Breast epithelium (tissue), 4 donors: ENCODE measurements at regions not wholly inside any gene's neighbourhood (a gene's known extent, or its start where the extent isn't known, plus 50 kb on each side); places are given as distances from the start of the nearest gene placed in this dataset.

Experiments
- DNase-seq, 2 donors: peaks; one replicate each; pipeline ENCODE4 v3.0.0-alpha.2; 2019; ENCODE audit warnings: low spot score in 2 of 2
- H3K27ac ChIP-seq, 2 donors: fragments of 200-600 bp; sonication (generic) in 1 of 2; one replicate each; pipeline ENCODE4 v1.5.1; 2016 to 2019; ENCODE audit warnings: mild to moderate bottlenecking in 1 of 2
- H3K27me3 ChIP-seq, 2 donors: fragments of 200-600 bp; sonication (generic) in 1 of 2; one replicate each; pipeline versions ENCODE4 v1.5.1 to v1.6.0; 2017 to 2019; ENCODE audit warnings: control low read depth in 1 of 2, mild to moderate bottlenecking in 1 of 2
- H3K36me3 ChIP-seq: fragments of 200-600 bp; one replicate; pipeline ENCODE4 v1.5.1; 2019
- H3K4me1 ChIP-seq, 2 donors: fragments of 200-600 bp; sonication (generic); one replicate each; pipeline ENCODE4 v1.5.1; 2016 to 2019; ENCODE audit warnings: control low read depth in 1 of 2
- H3K4me3 ChIP-seq, 3 donors: fragments of 200-600 bp; sonication (generic); 1 replicate in 2 of 3; 2 replicates in 1 of 3; pipeline ENCODE4 v1.5.1; 2016 to 2019; ENCODE audit warnings: mild to moderate bottlenecking in 3 of 3, moderate library complexity in 2 of 3
- H3K9me3 ChIP-seq, 2 donors: fragments of 200-600 bp; sonication (generic) in 1 of 2; one replicate each; pipeline ENCODE4 v1.5.1; 2016 to 2019; ENCODE audit warnings: control low read depth in 1 of 2
- CTCF ChIP-seq, 3 donors: fragments of 450-650 bp; IDR thresholded peaks; one replicate each; pipeline ENCODE4 v1.5.1; 2016 to 2017; ENCODE audit warnings: antibody characterized with exemption in 3 of 3, mild to moderate bottlenecking in 3 of 3, moderate library complexity in 3 of 3
- POLR2A ChIP-seq: fragments of 450-650 bp; IDR thresholded peaks from one replicate; pipeline ENCODE4 v1.6.1; 2016; ENCODE audit warnings: antibody characterized with exemption, mild to moderate bottlenecking, moderate library complexity
- POLR2AphosphoS5 ChIP-seq, 3 donors: sonication (generic); formaldehyde crosslinking; IDR thresholded peaks; one replicate each; pipeline ENCODE4 v1.6.1; 2017; ENCODE audit warnings: antibody characterized with exemption in 3 of 3
- intact Hi-C: fragments of 100-400 bp; cut with DNase I; formaldehyde crosslinking; loops from one replicate; pipeline ENCODE4 v1.15.1; 2023; ENCODE audit warnings: low total_unique reads

DNA sequence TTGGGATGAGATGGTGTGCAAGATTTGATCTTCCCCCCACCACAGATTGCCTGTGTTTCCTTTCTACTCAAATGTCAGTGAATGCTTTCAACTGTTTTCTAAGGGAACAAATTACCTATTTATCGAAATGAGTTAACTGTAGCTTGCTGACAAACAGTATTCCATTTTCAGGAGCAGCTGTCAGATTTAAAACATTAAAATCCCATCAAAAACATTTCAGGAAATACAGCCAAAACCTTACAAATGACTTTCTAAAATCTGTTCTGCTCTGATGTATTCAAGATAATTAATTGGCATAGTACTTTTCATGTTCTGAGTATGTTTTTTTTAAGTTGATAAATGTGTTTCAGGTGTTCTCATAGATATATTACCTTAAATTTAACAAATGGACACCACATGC is 158.0 kb upstream of the DMRTA1 start:
- no peaks in the 10 kb centered on the region for H3K4me1 ChIP-seq
- H3K4me3 ChIP-seq = no peak overlapping the region
- no peaks in the 10 kb centered on the region for H3K27me3 ChIP-seq
- no peak for DNase-seq
- peaks cover 0 to 1% of the 10 kb centered on the region in 2 donors for H3K9me3 ChIP-seq
- intact Hi-C loops = no loop called here
- TF ChIP-seq CTCF (IDR thresholded peaks at IDR 0.05) (no peak), POLR2AphosphoS5 (IDR thresholded peaks at IDR 0.05) (no peak), POLR2A (no peak)
- H3K27ac ChIP-seq = no peak overlapping the region
- H3K36me3 ChIP-seq = no peaks in the 10 kb centered on the region

DNA sequence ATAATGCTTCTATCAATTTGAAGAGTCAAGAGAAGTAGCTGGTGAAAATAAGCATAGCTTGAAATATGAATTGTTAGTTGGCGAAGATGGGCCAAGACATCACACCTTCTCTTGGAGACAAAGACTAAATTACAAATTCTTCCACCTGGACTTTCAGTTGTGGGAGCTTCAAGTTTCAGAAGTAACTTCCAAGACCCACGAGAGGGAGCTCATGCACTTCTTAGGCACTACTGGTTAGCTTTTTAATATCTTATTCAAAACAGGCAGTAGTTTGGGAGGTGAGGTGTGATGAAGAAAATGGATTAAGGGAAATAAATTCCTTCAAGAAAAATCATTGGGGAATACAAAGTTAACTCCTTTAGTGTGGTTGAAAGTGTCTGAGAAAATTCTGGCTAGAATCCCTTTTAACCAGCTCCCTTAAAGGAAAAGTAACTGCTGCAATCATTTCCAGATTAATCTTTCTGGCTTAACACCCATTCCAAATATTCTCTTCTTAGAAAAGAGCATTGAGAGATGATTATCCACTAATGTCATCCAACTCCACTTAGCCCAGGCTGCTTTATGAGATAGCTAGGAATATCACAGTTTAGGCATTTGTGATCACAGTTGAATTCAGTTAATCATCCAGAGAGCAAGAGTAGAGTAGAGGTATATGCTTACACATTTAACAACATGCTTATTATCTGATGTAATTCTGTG is 139.5 kb upstream of the DMRTA1 start:
- intact Hi-C loops = loop anchor here (10.0 kb wide), 1 partner anchor 632 kb away; no protein-coding TSS in a partner anchor
- DNase-seq = no peak
- TF ChIP-seq CTCF (IDR thresholded peaks at IDR 0.05) (peak in 2 of 3 donors; percentile 37 to 44), POLR2AphosphoS5 (IDR thresholded peaks at IDR 0.05) (no peak), POLR2A (no peak)
- no peaks in the 10 kb centered on the region for H3K4me1 ChIP-seq
- no peaks in the 10 kb centered on the region for H3K36me3 ChIP-seq
- H3K9me3 ChIP-seq = no peaks in the 10 kb centered on the region
- no peaks in the 10 kb centered on the region for H3K27me3 ChIP-seq
- H3K27ac ChIP-seq = no peak overlapping the region
- no peak overlapping the region for H3K4me3 ChIP-seq

DNA sequence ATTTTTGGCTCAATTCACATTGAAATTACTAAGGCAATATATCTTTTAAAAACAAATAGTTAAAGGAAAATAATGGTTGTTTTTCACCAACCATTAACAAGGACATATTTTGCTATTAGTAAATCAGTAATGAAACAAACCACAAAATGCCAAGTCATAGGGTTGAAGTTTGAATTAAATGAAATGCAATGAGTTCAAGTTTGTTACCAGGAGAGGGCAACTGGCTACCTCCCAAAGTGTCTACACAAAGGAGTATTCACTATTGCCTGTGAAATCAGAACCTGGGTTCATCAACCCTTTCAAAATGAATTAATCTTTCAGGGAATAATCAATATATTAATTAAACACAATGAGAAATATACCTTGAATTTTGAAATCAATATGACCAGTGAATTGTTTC is 138.4 kb upstream of the DMRTA1 start:
- intact Hi-C loops = loop anchor here (10.0 kb wide), 1 partner anchor 633 kb away; no protein-coding TSS in a partner anchor
- H3K27ac ChIP-seq = no peak overlapping the region
- DNase-seq = no peak
- H3K4me1 ChIP-seq = no peaks in the 10 kb centered on the region
- no peak for TF ChIP-seq CTCF (IDR thresholded peaks at IDR 0.05)
- TF ChIP-seq POLR2A = no peak
- TF ChIP-seq POLR2AphosphoS5 (IDR thresholded peaks at IDR 0.05) = no peak
- no peaks in the 10 kb centered on the region for H3K36me3 ChIP-seq
- no peaks in the 10 kb centered on the region for H3K9me3 ChIP-seq
- no peak overlapping the region for H3K4me3 ChIP-seq
- H3K27me3 ChIP-seq = no peaks in the 10 kb centered on the region

DNA sequence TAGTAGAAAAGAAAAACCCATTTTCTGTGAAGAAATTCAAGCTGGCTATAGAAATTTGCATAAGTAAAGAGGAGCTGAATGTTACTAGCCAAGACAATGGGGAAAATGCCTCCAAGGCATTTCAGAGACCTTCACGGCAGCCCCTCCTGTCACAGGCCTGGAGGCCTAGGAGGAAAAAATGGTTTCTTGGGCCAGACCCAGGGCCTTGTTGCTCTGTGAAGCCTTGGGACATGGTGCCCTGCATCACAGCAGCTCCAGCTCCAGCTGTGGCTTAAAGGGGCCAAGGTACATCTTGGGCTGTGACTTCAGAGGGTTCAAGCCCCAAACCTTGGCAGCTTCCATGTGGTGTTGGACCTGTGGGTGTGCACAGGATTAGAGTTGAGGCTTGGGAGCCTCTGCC is 130.0 kb upstream of the DMRTA1 start:
- H3K27me3 ChIP-seq = no peaks in the 10 kb centered on the region
- H3K4me1 ChIP-seq = no peaks in the 10 kb centered on the region
- DNase-seq = no peak
- H3K36me3 ChIP-seq = no peaks in the 10 kb centered on the region
- no peak overlapping the region for H3K4me3 ChIP-seq
- H3K27ac ChIP-seq = no peak overlapping the region
- TF ChIP-seq POLR2A = no peak
- TF ChIP-seq POLR2AphosphoS5 (IDR thresholded peaks at IDR 0.05) = no peak
- TF ChIP-seq CTCF (IDR thresholded peaks at IDR 0.05) = no peak
- H3K9me3 ChIP-seq = peaks cover 6 to 13% of the 10 kb centered on the region in 2 donors
- intact Hi-C loops = no loop called here

GRCh38 chr9:22331533-22331932 is 115.1 kb upstream of the DMRTA1 start:
- Histone ChIP-seq H3K4me1 (no peaks in the 10 kb centered on the region), H3K27ac (no peak overlapping the region), H3K27me3 (no peaks in the 10 kb centered on the region), H3K9me3 (no peaks in the 10 kb centered on the region), H3K4me3 (no peak overlapping the region), H3K36me3 (no peaks in the 10 kb centered on the region)
- TF ChIP-seq CTCF (IDR thresholded peaks at IDR 0.05) (no peak), POLR2A (no peak), POLR2AphosphoS5 (IDR thresholded peaks at IDR 0.05) (no peak)
- intact Hi-C loops = no loop called here
- DNase-seq = no peak
